ENCODE measurements at regions not wholly inside any gene's neighbourhood (a gene's known extent, or its start where the extent isn't known, plus 50 kb on each side); places are given as distances from the start of the nearest gene placed in this dataset.

- TF ChIP-seq, protein P1, sequence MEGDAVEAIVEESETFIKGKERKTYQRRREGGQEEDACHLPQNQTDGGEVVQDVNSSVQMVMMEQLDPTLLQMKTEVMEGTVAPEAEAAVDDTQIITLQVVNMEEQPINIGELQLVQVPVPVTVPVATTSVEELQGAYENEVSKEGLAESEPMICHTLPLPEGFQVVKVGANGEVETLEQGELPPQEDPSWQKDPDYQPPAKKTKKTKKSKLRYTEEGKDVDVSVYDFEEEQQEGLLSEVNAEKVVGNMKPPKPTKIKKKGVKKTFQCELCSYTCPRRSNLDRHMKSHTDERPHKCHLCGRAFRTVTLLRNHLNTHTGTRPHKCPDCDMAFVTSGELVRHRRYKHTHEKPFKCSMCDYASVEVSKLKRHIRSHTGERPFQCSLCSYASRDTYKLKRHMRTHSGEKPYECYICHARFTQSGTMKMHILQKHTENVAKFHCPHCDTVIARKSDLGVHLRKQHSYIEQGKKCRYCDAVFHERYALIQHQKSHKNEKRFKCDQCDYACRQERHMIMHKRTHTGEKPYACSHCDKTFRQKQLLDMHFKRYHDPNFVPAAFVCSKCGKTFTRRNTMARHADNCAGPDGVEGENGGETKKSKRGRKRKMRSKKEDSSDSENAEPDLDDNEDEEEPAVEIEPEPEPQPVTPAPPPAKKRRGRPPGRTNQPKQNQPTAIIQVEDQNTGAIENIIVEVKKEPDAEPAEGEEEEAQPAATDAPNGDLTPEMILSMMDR (IDR thresholded peaks at IDR 0.05; ENCODE audit: borderline replicate concordance, insufficient read depth, low read depth, low read length), result no peak
- H3K4me3 ChIP-seq (ENCODE audit: low read depth, low read length), result no peak overlapping the region
Measured at GRCh38 chr6:51339728-51340127, 521.1 kb downstream of the TFAP2B start.

DNA sequence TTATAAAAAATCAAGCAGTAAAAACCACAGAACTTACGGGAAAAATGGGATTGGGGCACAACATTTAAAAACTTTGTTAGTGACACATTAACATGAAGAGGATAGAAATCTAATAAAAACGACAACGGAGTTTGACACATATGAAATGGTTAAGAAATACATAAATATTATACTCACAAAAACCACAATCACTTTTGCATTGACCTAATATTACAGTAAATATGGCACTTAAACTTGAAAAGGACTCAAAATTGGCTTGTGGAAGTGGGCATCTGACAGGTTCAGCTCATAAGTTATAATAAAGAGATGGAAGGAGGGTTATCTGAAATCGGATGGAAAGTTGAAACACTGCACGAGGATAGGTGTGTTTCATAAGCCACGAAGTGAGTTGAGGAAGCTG lies 523.7 kb downstream of the TFAP2B start:
- TF ChIP-seq, protein P1 (IDR thresholded peaks at IDR 0.05; ENCODE audit: borderline replicate concordance, insufficient read depth, low read depth, low read length), result no peak
- H3K4me3 ChIP-seq (ENCODE audit: low read depth, low read length), result no peak overlapping the region

GRCh38 chr6:51349857-51350256 lies 531.2 kb downstream of the TFAP2B start:
- H3K4me3 ChIP-seq (ENCODE audit: low read depth, low read length), result no peak overlapping the region
- TF ChIP-seq, protein P1 (IDR thresholded peaks at IDR 0.05; ENCODE audit: borderline replicate concordance, insufficient read depth, low read depth, low read length), result no peak

GRCh38 chr6:51350308-51350904 lies 531.7 kb downstream of the TFAP2B start:
- no peak overlapping the region for H3K4me3 ChIP-seq (ENCODE audit: low read depth, low read length)
- TF ChIP-seq, protein P1 (IDR thresholded peaks at IDR 0.05; ENCODE audit: borderline replicate concordance, insufficient read depth, low read depth, low read length), result no peak

DNA sequence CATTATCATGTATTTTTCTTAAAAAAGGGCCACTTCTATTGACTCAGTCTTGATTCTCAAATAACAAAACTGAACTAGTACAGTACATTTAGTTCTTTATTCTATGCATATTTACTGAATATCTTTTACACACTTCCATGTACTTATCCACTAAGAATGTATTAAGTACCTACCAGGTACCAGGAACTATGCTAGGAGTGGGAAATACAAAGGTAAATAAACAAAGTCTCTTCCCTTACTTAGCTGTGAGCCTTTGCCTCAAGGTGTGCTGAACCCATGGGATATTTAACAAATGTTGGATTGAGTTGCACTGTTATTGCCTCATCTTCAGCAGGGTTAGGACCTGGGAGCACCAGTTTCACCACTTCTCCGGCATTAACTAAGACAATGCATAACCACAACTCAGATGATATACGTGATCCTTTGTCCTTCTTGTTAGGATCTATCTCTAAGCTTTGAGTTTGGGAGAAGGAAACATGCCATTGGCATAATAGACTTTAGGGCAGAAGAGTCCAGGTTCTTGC lies 533.9 kb downstream of the TFAP2B start:
- TF ChIP-seq, protein P1 (IDR thresholded peaks at IDR 0.05; ENCODE audit: borderline replicate concordance, insufficient read depth, low read depth, low read length), result no peak
- no peak overlapping the region for H3K4me3 ChIP-seq (ENCODE audit: low read depth, low read length)

DNA sequence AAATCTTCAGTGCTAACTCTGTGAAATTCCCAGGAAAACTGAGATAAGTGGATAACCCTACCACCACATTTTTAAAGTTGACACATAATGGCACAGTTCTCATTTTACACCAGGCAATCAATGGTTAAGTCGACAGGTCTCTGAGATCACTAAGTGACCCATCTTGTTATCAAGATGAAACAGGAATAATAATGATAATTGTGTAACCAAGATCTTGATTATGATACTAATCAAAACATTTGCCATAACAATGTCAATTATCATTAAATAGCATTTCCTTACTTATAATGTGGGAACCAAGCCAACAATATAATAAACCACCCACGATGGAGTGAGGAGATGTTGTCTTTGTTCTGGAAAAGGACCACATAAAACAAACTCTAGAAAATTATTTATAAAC lies 541.6 kb downstream of the TFAP2B start:
- H3K4me3 ChIP-seq (ENCODE audit: low read depth, low read length), result no peak overlapping the region
- TF ChIP-seq, protein P1 (IDR thresholded peaks at IDR 0.05; ENCODE audit: borderline replicate concordance, insufficient read depth, low read depth, low read length), result no peak

DNA sequence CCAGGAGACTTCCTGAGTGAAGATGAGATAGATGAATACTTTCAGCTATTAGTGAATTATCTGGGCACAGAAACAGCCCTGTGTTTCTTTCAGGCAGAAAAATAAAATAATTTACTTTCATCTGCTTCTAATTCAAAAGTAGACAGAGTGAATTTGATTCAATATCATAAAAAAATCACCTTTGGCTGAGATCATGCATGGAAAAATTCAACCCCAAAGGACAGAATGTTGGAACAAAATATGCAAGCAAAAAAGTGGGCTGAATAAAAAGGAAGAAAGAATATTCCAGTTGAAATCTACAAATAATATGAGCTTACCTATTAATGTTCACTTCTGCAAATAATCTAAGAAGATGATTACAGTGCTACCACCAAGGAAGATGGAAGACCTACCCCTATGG lies 546.9 kb downstream of the TFAP2B start:
- TF ChIP-seq, protein P1 (IDR thresholded peaks at IDR 0.05; ENCODE audit: borderline replicate concordance, insufficient read depth, low read depth, low read length), result no peak

More for the DNA sequence above, 546.9 kb downstream of the TFAP2B start:
- H3K4me3 ChIP-seq (ENCODE audit: low read depth, low read length), result no peak overlapping the region

Data from GM12875 (cell line).